GM12878 (cell line): ENCODE measurements at regions not wholly inside any gene's neighbourhood (a gene's known extent, or its start where the extent isn't known, plus 50 kb on each side); places are given as distances from the start of the nearest gene placed in this dataset.

Experiments used
- ATAC-seq: fragments of 200-7000 bp; cut with Tn5 transposase; 3 replicates; pipeline ENCODE4 v1.9.1; 2020; ENCODE audit warnings: mild to moderate bottlenecking, moderate library complexity
- BruUV-seq: library from RNA; stranded (reverse); fragments of 400-500 nt; replicated peaks from 2 replicates; lab custom pipeline; 2021; lab: Mats Ljungman, UMichigan
- CTCF ChIA-PET: fragments of 300-600 bp; sonication (Branson Sonifier 250); formaldehyde crosslinking; extraction: SDS; loops from one replicate; lab custom pipeline; 2021; ENCODE audit warnings: inconsistent platforms; lab: Yijun Ruan, JAX
- POLR2A ChIA-PET: fragments of 350-600 bp; formaldehyde crosslinking; extraction: SDS; loops from one replicate; lab custom pipeline; 2021; ENCODE audit warnings: inconsistent platforms; lab: Charles Lee
- RAD21 ChIA-PET: fragments of 300-600 bp; sonication (Branson Sonifier 250); formaldehyde crosslinking; loops from one replicate; lab custom pipeline; 2023; ENCODE audit warnings: antibody characterized with exemption; ENCODE audit not compliant: unreplicated experiment; lab: Charles Lee
- SMC1A ChIA-PET: fragments of 300-600 bp; sonication (Branson Sonifier 250); formaldehyde crosslinking; loops from one replicate; lab custom pipeline; 2023; ENCODE audit not compliant: unreplicated experiment, uncharacterized antibody; lab: Charles Lee
- DNase-seq: peaks from one replicate; pipeline ENCODE4 v3.0.0-alpha.2; 2011; ENCODE audit warnings: low read depth, low spot score
- FAIRE-seq: peaks from 3 replicates; lab custom pipeline; 2011; peaks lifted over from hg19 to GRCh38; lab: Jason Lieb, UNC
- H2AFZ ChIP-seq: 2 replicates; pipeline ENCODE4 v1.6.0; 2011; ENCODE audit warnings: low read depth, low read length, control low read depth; ENCODE audit not compliant: control insufficient read depth
- H3K27ac ChIP-seq: 2 replicates; pipeline ENCODE4 v1.5.1; 2011; ENCODE audit warnings: control low read depth; ENCODE audit not compliant: control insufficient read depth, insufficient read depth
- H3K27me3 ChIP-seq, 2 experiments: replicated peaks in 1 of 2; 2 replicates each; pipeline versions ENCODE4 v1.6.0 to v1.6.1; 2011; ENCODE audit warnings: low read length in 1 of 2; ENCODE audit not compliant: control insufficient read depth in 2 of 2, insufficient read depth in 2 of 2
- H3K36me3 ChIP-seq, 2 experiments: 2 replicates each; pipeline ENCODE4 v1.5.1; 2011; ENCODE audit warnings: low read length in 1 of 2; ENCODE audit not compliant: control insufficient read depth in 2 of 2, insufficient read depth in 2 of 2
- H3K4me1 ChIP-seq: 2 replicates; pipeline ENCODE4 v1.6.1; 2011; ENCODE audit warnings: mild to moderate bottlenecking, low read length, moderate library complexity, mixed read lengths; ENCODE audit not compliant: control insufficient read depth, insufficient read depth
- H3K4me2 ChIP-seq: 2 replicates; pipeline ENCODE4 v1.6.0; 2011; ENCODE audit warnings: control low read depth; ENCODE audit not compliant: control insufficient read depth, insufficient read depth
- H3K4me3 ChIP-seq: fragments of 200-600 bp; sonication (generic); 2 replicates; pipeline ENCODE4 v1.5.1; 2016
- H3K79me2 ChIP-seq: 2 replicates; pipeline ENCODE4 v1.6.0; 2011; ENCODE audit warnings: low read length; ENCODE audit not compliant: control insufficient read depth, insufficient read depth
- H3K9ac ChIP-seq: 2 replicates; pipeline ENCODE4 v1.8.0; 2011; ENCODE audit warnings: low read length, control low read depth, mixed read lengths; ENCODE audit not compliant: control insufficient read depth, insufficient read depth
- H3K9me3 ChIP-seq: replicated peaks from 3 replicates; pipeline ENCODE4 v1.5.1; 2011; ENCODE audit warnings: mild to moderate bottlenecking, low read length; ENCODE audit not compliant: control insufficient read depth, insufficient read depth
- H4K20me1 ChIP-seq: 2 replicates; pipeline ENCODE4 v1.6.0; 2011; ENCODE audit not compliant: control insufficient read depth, insufficient read depth
- CTCF ChIP-seq, 3 experiments: IDR thresholded peaks in 2 of 3; conservative IDR thresholded peaks in 1 of 3; 2 replicates each; pipeline ENCODE4 v1.5.1; 2011; ENCODE audit warnings: low read depth in 3 of 3, low read length in 3 of 3, mild to moderate bottlenecking in 3 of 3, control low read depth in 2 of 3, moderate library complexity in 2 of 3, inconsistent platforms in 1 of 3, mixed read lengths in 1 of 3; ENCODE audit not compliant: control insufficient read depth in 2 of 3, insufficient read depth in 1 of 3; ENCODE audit errors: extremely low read depth in 1 of 3
- EP300 ChIP-seq, 2 experiments: fragments of 150-350 bp in 1 of 2; IDR thresholded peaks; 2 replicates each; pipeline ENCODE4 v1.6.1; 2011 to 2012; ENCODE audit warnings: low read depth in 2 of 2, low read length in 2 of 2, borderline replicate concordance in 1 of 2, improper control_type of control experiment in 1 of 2, inconsistent platforms in 1 of 2; ENCODE audit not compliant: control insufficient read depth in 1 of 2
- ESRRA ChIP-seq: IDR thresholded peaks from 2 replicates; pipeline ENCODE4 v1.6.1; 2012; ENCODE audit warnings: mild to moderate bottlenecking, low read length, improper control_type of control experiment
- HDAC2 ChIP-seq: fragments of 200-600 bp; sonication (generic); IDR thresholded peaks from 2 replicates; pipeline ENCODE4 v1.6.1; 2017
- LARP7 ChIP-seq: fragments of 450-650 bp; IDR thresholded peaks from 2 replicates; pipeline ENCODE4 v1.6.1; 2017; ENCODE audit warnings: mild to moderate bottlenecking
- MLLT1 ChIP-seq: fragments of 450-650 bp; IDR thresholded peaks from 2 replicates; pipeline ENCODE4 v1.6.1; 2016; ENCODE audit warnings: mild to moderate bottlenecking
- MYB ChIP-seq: fragments of 150-350 bp; IDR thresholded peaks from 2 replicates; pipeline ENCODE4 v1.6.1; 2014; ENCODE audit warnings: mild to moderate bottlenecking, low read depth, low read length, borderline replicate concordance
- NFXL1 ChIP-seq: fragments of 450-650 bp; IDR thresholded peaks from 2 replicates; pipeline ENCODE4 v1.6.1; 2017; ENCODE audit warnings: antibody characterized with exemption, mild to moderate bottlenecking, borderline replicate concordance
- NR2F1 ChIP-seq: fragments of 450-650 bp; conservative IDR thresholded peaks from 2 replicates; pipeline ENCODE4 v1.6.1; 2017; ENCODE audit warnings: mild to moderate bottlenecking
- POLR2AphosphoS2 ChIP-seq: IDR thresholded peaks from 2 replicates; pipeline ENCODE4 v1.6.1; 2011; ENCODE audit warnings: low read depth, mild to moderate bottlenecking, low read length, improper control_type of control experiment, moderate library complexity
- SMAD5 ChIP-seq: IDR thresholded peaks from 2 replicates; pipeline ENCODE4 v1.6.1; 2016; ENCODE audit warnings: antibody characterized with exemption, low read depth
- SMC3 ChIP-seq: IDR thresholded peaks from 2 replicates; pipeline ENCODE4 v1.6.1; 2011; ENCODE audit warnings: low read length, improper control_type of control experiment, borderline replicate concordance
- SREBF1 ChIP-seq: IDR thresholded peaks from 2 replicates; pipeline ENCODE4 v1.6.1; 2012; ENCODE audit warnings: mild to moderate bottlenecking, low read length
- USF2 ChIP-seq: IDR thresholded peaks from 2 replicates; pipeline ENCODE4 v1.6.1; 2011; ENCODE audit warnings: low read depth, low read length, improper control_type of control experiment, borderline replicate concordance
- ZNF592 ChIP-seq: fragments of 450-650 bp; IDR thresholded peaks from 2 replicates; pipeline ENCODE4 v1.6.1; 2017; ENCODE audit warnings: mild to moderate bottlenecking, moderate library complexity
- ZSCAN29 ChIP-seq: fragments of 450-650 bp; IDR thresholded peaks from 2 replicates; pipeline ENCODE4 v1.6.1; 2017; ENCODE audit warnings: mild to moderate bottlenecking, moderate library complexity
- ZZZ3 ChIP-seq: IDR thresholded peaks from 2 replicates; pipeline ENCODE4 v1.6.1; 2011; ENCODE audit warnings: low read depth; ENCODE audit not compliant: control insufficient read depth, insufficient read length
- WGBS: methylation state at CpG from one replicate; pipeline ENCODE4 v1.1.6; 2016; ENCODE audit warnings: low lambda C conversion rate; ENCODE audit not compliant: insufficient replicate concordance, insufficient coverage; ENCODE audit errors: missing lambda C conversion rate; 5-methylcytosine and 5-hydroxymethylcytosine counted together
- in situ Hi-C: fragments of 300-500 bp; cut with MboI; formaldehyde crosslinking; loops from 9 replicates; pipeline ENCODE4 v1.14.3; 2018; ENCODE audit warnings: mixed read lengths
- intact Hi-C: fragments of 100-400 bp; cut with micrococcal nuclease; formaldehyde crosslinking; loops from one replicate; pipeline ENCODE4 v1.14.2; 2022; ENCODE audit not compliant: unreplicated experiment

- TF ChIP-seq MLLT1 (no peak), NFXL1 (no peak), ZNF592 (no peak), ZZZ3 (no peak), ZSCAN29 (no peak), EP300 (IDR thresholded peaks at IDR 0.05; ENCODE audit: borderline replicate concordance in 1 of 2, control insufficient read depth in 1 of 2, low read depth in 2 of 2, low read length in 2 of 2) (no peak)
These were observed 88.7 kb upstream of the TEX51 start (continued) for GRCh38 chr2:126810001-126810400.

- no peak for FAIRE-seq
- ChIA-PET CTCF (no interaction called here), SMC1A (no interaction called here), RAD21 (no interaction called here), POLR2A (no interaction called here)
- WGBS = 9% methylated on average over 5 of the region's 6 CpGs
- Histone ChIP-seq H3K9me3 (no peaks in the 10 kb centered on the region), H3K27me3 (no peaks in the 10 kb centered on the region; a peak in 1 of 4 replicates), H3K4me2 (no peak overlapping the region), H3K4me1 (no peaks in the 10 kb centered on the region), H3K27ac (no peak overlapping the region), H3K79me2 (no peaks in the 10 kb centered on the region), H2AFZ (no peak overlapping the region), H4K20me1 (no peaks in the 10 kb centered on the region), H3K4me3 (no peak overlapping the region), H3K36me3 (no peaks in the 10 kb centered on the region), H3K9ac (no peak overlapping the region)
- in situ Hi-C loops (no loop called here), intact Hi-C loops (no loop called here)
- DNase-seq = no peak
- ATAC-seq = no peak
- no TSS peak for BruUV-seq
- no peak for TF ChIP-seq MYB
- TF ChIP-seq SMAD5 = no peak
- TF ChIP-seq LARP7 = no peak
- TF ChIP-seq POLR2AphosphoS2 = no peak
- no peak for TF ChIP-seq CTCF (IDR thresholded peaks at IDR 0.05 in 2 of 3, conservative IDR thresholded peaks at IDR 0.05 in 1 of 3; ENCODE audit: control insufficient read depth in 2 of 3, extremely low read depth in 1 of 3, insufficient read depth in 1 of 3, low read depth in 3 of 3, low read length in 3 of 3)
- TF ChIP-seq ESRRA = no peak
- TF ChIP-seq SMC3 = no peak
- no peak for TF ChIP-seq NR2F1
- no peak for TF ChIP-seq USF2
- no peak for TF ChIP-seq HDAC2
- no peak for TF ChIP-seq SREBF1
These were observed 87.6 kb upstream of the TEX51 start for GRCh38 chr2:126811101-126811500.
